Hepatocyte (in vitro differentiated cells): ENCODE measurements at regions not wholly inside any gene's neighbourhood (a gene's known extent, or its start where the extent isn't known, plus 50 kb on each side); places are given as distances from the start of the nearest gene placed in this dataset.

ENCODE experiments used
- EZH2 ChIP-seq: fragments of 200-600 bp; sonication (generic); IDR thresholded peaks from 2 replicates; pipeline ENCODE4 v1.6.1; 2016; ENCODE audit warnings: antibody characterized with exemption, mild to moderate bottlenecking, borderline replicate concordance
- EZH2phosphoT487 ChIP-seq: fragments of 200-600 bp; sonication (generic); IDR thresholded peaks from one replicate; pipeline ENCODE4 v1.6.1; 2018; ENCODE audit warnings: antibody characterized with exemption, mild to moderate bottlenecking, low read depth, moderate library complexity; ENCODE audit not compliant: unreplicated experiment, severe bottlenecking
- TF ChIP-seq, protein P1 (sequence below): fragments of 200-600 bp; sonication (generic); IDR thresholded peaks from 2 replicates; pipeline ENCODE4 v1.5.1; 2016; ENCODE audit warnings: antibody characterized with exemption, mild to moderate bottlenecking; ENCODE audit not compliant: poor library complexity

DNA sequence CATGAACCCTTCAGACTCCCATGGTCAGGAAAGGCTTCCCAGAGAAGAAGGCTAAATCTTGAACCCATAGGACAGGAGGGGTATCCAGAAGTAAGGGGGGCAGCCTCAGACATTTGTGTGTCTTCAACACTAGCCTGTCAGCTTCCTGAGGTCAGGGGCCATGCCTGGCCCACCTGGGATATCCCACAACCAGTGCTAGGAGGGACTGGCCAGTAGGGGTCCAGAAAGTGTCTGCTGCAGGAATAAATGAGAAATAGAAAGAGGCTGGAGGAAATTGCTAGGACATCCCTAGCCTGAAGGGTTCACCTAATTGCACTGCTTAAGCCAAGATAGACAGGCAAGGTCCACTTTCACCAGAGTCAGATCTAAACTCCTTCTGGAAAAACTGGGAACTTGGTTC, 799.6 kb upstream of the ID2 start:
- TF ChIP-seq, protein P1, sequence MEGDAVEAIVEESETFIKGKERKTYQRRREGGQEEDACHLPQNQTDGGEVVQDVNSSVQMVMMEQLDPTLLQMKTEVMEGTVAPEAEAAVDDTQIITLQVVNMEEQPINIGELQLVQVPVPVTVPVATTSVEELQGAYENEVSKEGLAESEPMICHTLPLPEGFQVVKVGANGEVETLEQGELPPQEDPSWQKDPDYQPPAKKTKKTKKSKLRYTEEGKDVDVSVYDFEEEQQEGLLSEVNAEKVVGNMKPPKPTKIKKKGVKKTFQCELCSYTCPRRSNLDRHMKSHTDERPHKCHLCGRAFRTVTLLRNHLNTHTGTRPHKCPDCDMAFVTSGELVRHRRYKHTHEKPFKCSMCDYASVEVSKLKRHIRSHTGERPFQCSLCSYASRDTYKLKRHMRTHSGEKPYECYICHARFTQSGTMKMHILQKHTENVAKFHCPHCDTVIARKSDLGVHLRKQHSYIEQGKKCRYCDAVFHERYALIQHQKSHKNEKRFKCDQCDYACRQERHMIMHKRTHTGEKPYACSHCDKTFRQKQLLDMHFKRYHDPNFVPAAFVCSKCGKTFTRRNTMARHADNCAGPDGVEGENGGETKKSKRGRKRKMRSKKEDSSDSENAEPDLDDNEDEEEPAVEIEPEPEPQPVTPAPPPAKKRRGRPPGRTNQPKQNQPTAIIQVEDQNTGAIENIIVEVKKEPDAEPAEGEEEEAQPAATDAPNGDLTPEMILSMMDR, result no peak
- TF ChIP-seq EZH2phosphoT487 (no peak), EZH2 (no peak)
